IMR-90 (cell line): ENCODE measurements at regions not wholly inside any gene's neighbourhood (a gene's known extent, or its start where the extent isn't known, plus 50 kb on each side); places are given as distances from the start of the nearest gene placed in this dataset.
"Not testable (repeated sequence)": the region's sequence is repeated elsewhere in the genome, so short reads cannot be mapped to it uniquely, and the experiment has no call there.

ENCODE experiments used
- ATAC-seq: fragments of 200-7000 bp; cut with Tn5 transposase; 2 replicates; pipeline ENCODE4 v1.9.1; 2020; ENCODE audit warnings: low read depth, mild to moderate bottlenecking, moderate library complexity
- BruUV-seq: library from RNA; stranded (reverse); fragments of 400-500 nt; replicated peaks from 2 replicates; lab custom pipeline; 2021; lab: Mats Ljungman, UMichigan
- CTCF ChIA-PET: fragments of 300-600 bp; formaldehyde crosslinking; extraction: SDS; loops from one replicate; lab custom pipeline; 2021; ENCODE audit warnings: antibody characterized with exemption; lab: Yijun Ruan, JAX
- POLR2A ChIA-PET: fragments of 300-600 bp; sonication (Branson Sonifier 250); formaldehyde crosslinking; loops from one replicate; lab custom pipeline; 2022; ENCODE audit warnings: antibody characterized with exemption; ENCODE audit not compliant: unreplicated experiment; lab: Charles Lee
- DNase-seq: peaks from one replicate; pipeline ENCODE4 v3.0.0; 2013
- H2AFZ ChIP-seq: replicated peaks from 2 replicates; pipeline ENCODE3; 2013; ENCODE audit warnings: low read length, mild to moderate bottlenecking; ENCODE audit not compliant: poor library complexity
- H2AK5ac ChIP-seq: 2 replicates; pipeline ENCODE4 v1.6.1; 2013; ENCODE audit warnings: low read depth, low read length, inconsistent platforms
- H2AK9ac ChIP-seq: replicated peaks from 2 replicates; pipeline ENCODE3; 2013; ENCODE audit warnings: mild to moderate bottlenecking, low read depth, low read length, moderate library complexity; ENCODE audit not compliant: poor library complexity
- H2BK120ac ChIP-seq: 2 replicates; pipeline ENCODE4 v1.6.1; 2013; ENCODE audit warnings: low read depth, low read length, inconsistent platforms
- H2BK15ac ChIP-seq: 3 replicates; pipeline ENCODE4 v1.6.1; 2013; ENCODE audit warnings: low read depth, low read length, inconsistent platforms
- H2BK20ac ChIP-seq: 2 replicates; pipeline ENCODE4 v1.6.1; 2013; ENCODE audit warnings: low read depth, mild to moderate bottlenecking, inconsistent platforms, low read length, moderate library complexity
- H2BK5ac ChIP-seq: 2 replicates; pipeline ENCODE4 v1.6.1; 2013; ENCODE audit warnings: mild to moderate bottlenecking, low read depth, low read length, inconsistent platforms; ENCODE audit not compliant: poor library complexity, severe bottlenecking
- H3K14ac ChIP-seq: replicated peaks from 2 replicates; pipeline ENCODE4 v1.6.1; 2013; ENCODE audit warnings: low read depth, low read length, inconsistent platforms
- H3K18ac ChIP-seq: 2 replicates; pipeline ENCODE4 v1.6.1; 2013; ENCODE audit warnings: low read depth, low read length, control low read depth
- H3K23ac ChIP-seq: 2 replicates; pipeline ENCODE4 v1.6.1; 2013; ENCODE audit warnings: low read depth, low read length, inconsistent platforms
- H3K27ac ChIP-seq: 2 replicates; pipeline ENCODE4 v1.5.1; 2013; ENCODE audit warnings: mild to moderate bottlenecking, control low read depth, low read length; ENCODE audit not compliant: insufficient read depth
- H3K27me3 ChIP-seq: 2 replicates; pipeline ENCODE4 v1.6.1; 2013; ENCODE audit warnings: low read length; ENCODE audit not compliant: control insufficient read depth, insufficient read depth
- H3K36me3 ChIP-seq: 2 replicates; pipeline ENCODE4 v1.6.1; 2013; ENCODE audit warnings: low read length, mixed read lengths; ENCODE audit not compliant: control insufficient read depth, insufficient read depth
- H3K4ac ChIP-seq: 2 replicates; pipeline ENCODE4 v1.6.1; 2013; ENCODE audit warnings: low read depth, low read length, inconsistent platforms
- H3K4me1 ChIP-seq: 2 replicates; pipeline ENCODE4 v1.6.1; 2013; ENCODE audit warnings: low read length, mixed read lengths; ENCODE audit not compliant: control insufficient read depth, insufficient read depth
- H3K4me2 ChIP-seq: 2 replicates; pipeline ENCODE4 v1.6.1; 2013; ENCODE audit warnings: low read depth, mild to moderate bottlenecking, control low read depth, low read length, moderate library complexity
- H3K4me3 ChIP-seq: 2 replicates; pipeline ENCODE4 v1.5.1; 2013; ENCODE audit warnings: low read depth, mild to moderate bottlenecking, control low read depth, low read length, moderate library complexity; ENCODE audit not compliant: insufficient read depth
- H3K56ac ChIP-seq: 2 replicates; pipeline ENCODE4 v1.6.1; 2013; ENCODE audit warnings: low read length, inconsistent platforms; ENCODE audit not compliant: insufficient read depth; ENCODE audit errors: extremely low read depth
- H3K79me1 ChIP-seq, 2 experiments: 2 replicates each; pipeline ENCODE4 v1.6.1; 2013; ENCODE audit warnings: low read length in 2 of 2, inconsistent platforms in 1 of 2, low read depth in 1 of 2
- H3K9ac ChIP-seq: 2 replicates; pipeline ENCODE4 v1.6.1; 2013; ENCODE audit warnings: low read depth, low read length, control low read depth
- H3K9me1 ChIP-seq: 2 replicates; pipeline ENCODE4 v1.6.1; 2013; ENCODE audit warnings: low read length, inconsistent platforms; ENCODE audit not compliant: insufficient read depth
- H3K9me3 ChIP-seq: 2 replicates; pipeline ENCODE4 v1.6.1; 2013; ENCODE audit warnings: low read length; ENCODE audit not compliant: control insufficient read depth, insufficient read depth
- H4K20me1 ChIP-seq: 2 replicates; pipeline ENCODE4 v1.6.1; 2013; ENCODE audit warnings: low read length, inconsistent platforms; ENCODE audit not compliant: insufficient read depth
- H4K5ac ChIP-seq: 2 replicates; pipeline ENCODE4 v1.6.1; 2013; ENCODE audit warnings: mild to moderate bottlenecking, low read depth, low read length, control low read depth
- H4K8ac ChIP-seq, 2 experiments: 2 replicates each; pipeline ENCODE4 v1.6.1; 2013; ENCODE audit warnings: low read depth in 2 of 2, low read length in 2 of 2, control low read depth in 1 of 2, inconsistent platforms in 1 of 2
- H4K91ac ChIP-seq: 2 replicates; pipeline ENCODE4 v1.6.1; 2013; ENCODE audit warnings: low read depth, low read length, inconsistent platforms; ENCODE audit not compliant: insufficient read depth
- WGBS, 2 experiments: methylation state at CpG; one replicate each; pipeline versions ENCODE4 v1.1.5 to v1.1.7; 2013; ENCODE audit warnings: missing lambda C conversion rate in 2 of 2; ENCODE audit not compliant: insufficient read length in 1 of 2; ENCODE audit errors: extremely low coverage in 2 of 2; 5-methylcytosine and 5-hydroxymethylcytosine counted together
- dilution Hi-C: fragments of 300-500 bp; cut with HindIII; formaldehyde crosslinking; loops from one replicate; pipeline ENCODE4 v1.14.3; 2018; ENCODE audit warnings: low sequenced_read_pairs; ENCODE audit not compliant: unreplicated experiment
- in situ Hi-C: fragments of 300-500 bp; cut with MboI; formaldehyde crosslinking; loops from 3 replicates; pipeline ENCODE4 v1.14.3; 2019; ENCODE audit warnings: low sequenced_read_pairs, inconsistent platforms, mixed read lengths
- intact Hi-C: fragments of 100-400 bp; cut with micrococcal nuclease; formaldehyde crosslinking; loops from 2 replicates; pipeline ENCODE4 v1.10.0; 2022

GRCh38 chr4:34006540-34006939 lies 2237.8 kb downstream of the ARAP2 start:
- H3K79me1 ChIP-seq, H4K8ac ChIP-seq, H3K18ac ChIP-seq, H2BK15ac ChIP-seq, H3K4me2 ChIP-seq, CTCF ChIA-PET, H3K27me3 ChIP-seq, H2AK5ac ChIP-seq, H3K9me1 ChIP-seq, H3K9ac ChIP-seq, H4K20me1 ChIP-seq, ATAC-seq, H2BK120ac ChIP-seq, H3K4me3 ChIP-seq, dilution Hi-C loops, H3K14ac ChIP-seq, H2BK20ac ChIP-seq, BruUV-seq, H3K23ac ChIP-seq, H2BK5ac ChIP-seq, H3K56ac ChIP-seq, H3K4me1 ChIP-seq, DNase-seq, H3K36me3 ChIP-seq, H3K27ac ChIP-seq, intact Hi-C loops, H3K4ac ChIP-seq, H4K91ac ChIP-seq, H4K5ac ChIP-seq, H3K9me3 ChIP-seq, H2AFZ ChIP-seq, POLR2A ChIA-PET, H2AK9ac ChIP-seq, in situ Hi-C loops: not testable (repeated sequence)
- no CpG with 5 or more reads among the region's 1 CpG for WGBS, 2 experiments
